ENCODE measurements at regions not wholly inside any gene's neighbourhood (a gene's known extent, or its start where the extent isn't known, plus 50 kb on each side); places are given as distances from the start of the nearest gene placed in this dataset.
A peak's percentile ranks its signal among the peaks of the same experiment; 100 is the strongest.

- Histone ChIP-seq H3K27me3 (ENCODE audit: insufficient read depth, poor library complexity, severe bottlenecking) (peaks cover 14% of the 10 kb centered on the region), H3K4me3 (replicated peaks; ENCODE audit: insufficient read depth, low read length) (no peak overlapping the region), H3K27ac (replicated peaks) (no peak overlapping the region)
- DNase-seq (ENCODE audit: low read depth in 1 of 2, low spot score in 1 of 2), result peak in 1 of 2 experiments; percentile 37
- TF ChIP-seq REST (IDR thresholded peaks at IDR 0.05; ENCODE audit: insufficient replicate concordance, low read depth) (no peak), SPI1 (IDR thresholded peaks at IDR 0.05; ENCODE audit: borderline replicate concordance, low read depth) (no peak), GABPA (IDR thresholded peaks at IDR 0.05; ENCODE audit: low read depth) (no peak), POLR2AphosphoS5 (IDR thresholded peaks at IDR 0.05; ENCODE audit: low read depth) (no peak), CTCF (IDR thresholded peaks at IDR 0.05; ENCODE audit: insufficient read depth, low read length) (no peak)
Observed at GRCh38 chr15:62940755-62941361, 101.7 kb upstream of the TPM1 start.

- DNase-seq (ENCODE audit: low read depth in 1 of 2, low spot score in 1 of 2), result no peak
- Histone ChIP-seq H3K27me3 (ENCODE audit: insufficient read depth, poor library complexity, severe bottlenecking) (peaks cover 5% of the 10 kb centered on the region), H3K4me3 (replicated peaks; ENCODE audit: insufficient read depth, low read length) (no peak overlapping the region), H3K27ac (replicated peaks) (no peak overlapping the region)
- TF ChIP-seq CTCF (IDR thresholded peaks at IDR 0.05; ENCODE audit: insufficient read depth, low read length) (no peak), SPI1 (IDR thresholded peaks at IDR 0.05; ENCODE audit: borderline replicate concordance, low read depth) (no peak), REST (IDR thresholded peaks at IDR 0.05; ENCODE audit: insufficient replicate concordance, low read depth) (no peak), GABPA (IDR thresholded peaks at IDR 0.05; ENCODE audit: low read depth) (no peak), POLR2AphosphoS5 (IDR thresholded peaks at IDR 0.05; ENCODE audit: low read depth) (no peak)
Observed at GRCh38 chr15:62941699-62942098, 100.8 kb upstream of the TPM1 start.

DNA sequence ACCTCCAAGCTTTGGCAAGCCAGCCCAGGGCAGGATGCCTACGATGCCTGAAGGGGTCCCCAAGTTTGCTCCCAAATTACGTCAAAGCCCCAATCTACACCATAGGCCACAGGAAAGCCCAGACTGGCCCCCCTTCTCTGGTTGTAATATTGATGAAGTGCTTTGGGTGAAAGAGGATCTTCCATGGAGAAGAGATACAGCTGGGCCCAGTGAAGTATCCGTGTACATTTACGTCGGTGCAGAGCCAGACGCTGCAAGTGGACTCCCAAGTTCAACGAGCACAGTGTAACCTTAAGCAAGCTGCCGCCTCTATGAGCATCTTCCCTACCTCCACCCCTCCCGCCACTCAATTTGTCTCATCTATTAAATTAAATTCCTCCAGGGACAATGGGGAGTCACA is 100.1 kb upstream of the TPM1 start:
- DNase-seq (ENCODE audit: low read depth in 1 of 2, low spot score in 1 of 2), result no peak
- H3K27me3 ChIP-seq (ENCODE audit: insufficient read depth, poor library complexity, severe bottlenecking), result no peaks in the 10 kb centered on the region
- H3K4me3 ChIP-seq (replicated peaks; ENCODE audit: insufficient read depth, low read length), result no peak overlapping the region
- H3K27ac ChIP-seq (replicated peaks), result no peak overlapping the region
- TF ChIP-seq SPI1 (IDR thresholded peaks at IDR 0.05; ENCODE audit: borderline replicate concordance, low read depth) (no peak), POLR2AphosphoS5 (IDR thresholded peaks at IDR 0.05; ENCODE audit: low read depth) (no peak), CTCF (IDR thresholded peaks at IDR 0.05; ENCODE audit: insufficient read depth, low read length) (no peak)

GRCh38 chr15:62945063-62945462 is 97.5 kb upstream of the TPM1 start:
- Histone ChIP-seq H3K4me3 (replicated peaks; ENCODE audit: insufficient read depth, low read length) (no peak overlapping the region), H3K27me3 (ENCODE audit: insufficient read depth, poor library complexity, severe bottlenecking) (no peaks in the 10 kb centered on the region), H3K27ac (replicated peaks) (no peak overlapping the region)
- DNase-seq (ENCODE audit: low read depth in 1 of 2, low spot score in 1 of 2), result no peak
- TF ChIP-seq GABPA (IDR thresholded peaks at IDR 0.05; ENCODE audit: low read depth), result no peak
- no peak for TF ChIP-seq CTCF (IDR thresholded peaks at IDR 0.05; ENCODE audit: insufficient read depth, low read length)
- TF ChIP-seq SPI1 (IDR thresholded peaks at IDR 0.05; ENCODE audit: borderline replicate concordance, low read depth), result no peak
- no peak for TF ChIP-seq REST (IDR thresholded peaks at IDR 0.05; ENCODE audit: insufficient replicate concordance, low read depth)
- no peak for TF ChIP-seq POLR2AphosphoS5 (IDR thresholded peaks at IDR 0.05; ENCODE audit: low read depth)
